Upper lobe of left lung (tissue), 6 donors: ENCODE measurements at regions not wholly inside any gene's neighbourhood (a gene's known extent, or its start where the extent isn't known, plus 50 kb on each side); places are given as distances from the start of the nearest gene placed in this dataset.
A peak's percentile ranks its signal among the peaks of the same experiment; 100 is the strongest.

ENCODE experiments used
- ATAC-seq, 2 donors: fragments of 200-7000 bp; cut with Tn5 transposase; one replicate each; pipeline ENCODE4 v1.9.1; 2022; ENCODE audit warnings: mild to moderate bottlenecking in 2 of 2, moderate library complexity in 2 of 2; ENCODE audit not compliant: low FRiP score in 2 of 2
- DNase-seq, 2 donors: peaks; one replicate each; pipeline ENCODE4 v3.0.0-alpha.2; 2019 to 2020
- H3K27ac ChIP-seq, 4 donors: fragments of 200-600 bp; sonication (generic); one replicate each; pipeline ENCODE4 v1.5.1; 2016 to 2019
- H3K27me3 ChIP-seq, 4 donors: fragments of 200-600 bp; sonication (generic); one replicate each; pipeline ENCODE4 v1.5.1; 2017 to 2019
- H3K36me3 ChIP-seq, 4 donors: fragments of 200-600 bp; sonication (generic); one replicate each; pipeline ENCODE4 v1.5.1; 2016 to 2019
- H3K4me1 ChIP-seq, 4 donors: fragments of 200-600 bp; sonication (generic); one replicate each; pipeline ENCODE4 v1.5.1; 2018 to 2019
- H3K4me3 ChIP-seq, 4 donors: fragments of 200-600 bp; sonication (generic); one replicate each; pipeline ENCODE4 v1.5.1; 2017 to 2019; ENCODE audit warnings: mild to moderate bottlenecking in 2 of 4, moderate library complexity in 1 of 4
- H3K9me3 ChIP-seq, 4 donors: fragments of 200-600 bp; sonication (generic); one replicate each; pipeline ENCODE4 v1.5.1; 2018 to 2019
- CTCF ChIP-seq, 6 experiments: fragments of 450-650 bp in 4 of 6; fragments of 200-600 bp in 2 of 6; sonication (generic) in 2 of 6; IDR thresholded peaks; one replicate each; pipeline ENCODE4 v1.5.1; 2016 to 2019; ENCODE audit warnings: antibody characterized with exemption in 6 of 6
- EP300 ChIP-seq, 4 donors: sonication (generic); formaldehyde crosslinking; IDR thresholded peaks; one replicate each; pipeline ENCODE4 v1.5.1; 2017; ENCODE audit warnings: antibody characterized with exemption in 4 of 4, control low read depth in 2 of 4
- POLR2A ChIP-seq, 4 donors: fragments of 450-650 bp; IDR thresholded peaks; one replicate each; pipeline ENCODE4 v1.5.1; 2016 to 2017; ENCODE audit warnings: antibody characterized with exemption in 4 of 4, mild to moderate bottlenecking in 2 of 4
- POLR2AphosphoS5 ChIP-seq, 2 donors: sonication (generic); formaldehyde crosslinking; IDR thresholded peaks; one replicate each; pipeline ENCODE4 v1.5.1; 2017; ENCODE audit warnings: antibody characterized with exemption in 2 of 2
- WGBS, 2 donors: methylation state at CpG; one replicate each; pipeline ENCODE4 v1.1.5; 2017 to 2018; 5-methylcytosine and 5-hydroxymethylcytosine counted together
- donor health status: DM: no; HTN: no; CAD: no; lungs with moderate emphysema.
- donor health status: DM: no; HTN: yes; CAD: no; lungs with severe emphysema.

- no peaks in the 10 kb centered on the region for H3K36me3 ChIP-seq
- H3K4me1 ChIP-seq, result no peaks in the 10 kb centered on the region
- WGBS, 2 donors, result 75 to 81% methylated on average over 2 of the region's 2 CpGs
- ATAC-seq, result no peak
- H3K27ac ChIP-seq, result no peak overlapping the region
- H3K9me3 ChIP-seq, result no peaks in the 10 kb centered on the region
- no peaks in the 10 kb centered on the region for H3K27me3 ChIP-seq
- no peak for DNase-seq
- TF ChIP-seq EP300 (IDR thresholded peaks at IDR 0.05) (no peak), CTCF (IDR thresholded peaks at IDR 0.05) (no peak), POLR2AphosphoS5 (IDR thresholded peaks at IDR 0.05) (no peak), POLR2A (IDR thresholded peaks at IDR 0.05) (no peak)
- H3K4me3 ChIP-seq, result no peak overlapping the region
These were observed 474.8 kb downstream of the METTL4 start for GRCh38 chr18:2096551-2096950.

GRCh38 chr18:2100694-2101213 lies 470.6 kb downstream of the METTL4 start:
- TF ChIP-seq CTCF (IDR thresholded peaks at IDR 0.05), result no peak
- no peak for TF ChIP-seq EP300 (IDR thresholded peaks at IDR 0.05)
- no peak for TF ChIP-seq POLR2AphosphoS5 (IDR thresholded peaks at IDR 0.05)
- TF ChIP-seq POLR2A (IDR thresholded peaks at IDR 0.05), result no peak
- WGBS, 2 donors, result 39 to 50% methylated on average over 1 of the region's 1 CpG
- DNase-seq, result no peak
- no peak overlapping the region for H3K4me3 ChIP-seq
- H3K4me1 ChIP-seq, result no peaks in the 10 kb centered on the region
- H3K27ac ChIP-seq, result no peak overlapping the region
- H3K36me3 ChIP-seq, result no peaks in the 10 kb centered on the region
- H3K9me3 ChIP-seq, result no peaks in the 10 kb centered on the region
- no peaks in the 10 kb centered on the region for H3K27me3 ChIP-seq
- ATAC-seq, result no peak

GRCh38 chr18:2102022-2102421 lies 469.3 kb downstream of the METTL4 start:
- H3K27ac ChIP-seq, result no peak overlapping the region
- DNase-seq, result no peak
- H3K36me3 ChIP-seq, result no peaks in the 10 kb centered on the region
- no peaks in the 10 kb centered on the region for H3K27me3 ChIP-seq
- H3K9me3 ChIP-seq, result no peaks in the 10 kb centered on the region
- TF ChIP-seq CTCF (IDR thresholded peaks at IDR 0.05) (no peak), POLR2AphosphoS5 (IDR thresholded peaks at IDR 0.05) (no peak), POLR2A (IDR thresholded peaks at IDR 0.05) (no peak), EP300 (IDR thresholded peaks at IDR 0.05) (no peak)
- ATAC-seq, result no peak
- no peak overlapping the region for H3K4me3 ChIP-seq
- no peaks in the 10 kb centered on the region for H3K4me1 ChIP-seq

GRCh38 chr18:2103299-2103698 lies 468.0 kb downstream of the METTL4 start:
- TF ChIP-seq EP300 (IDR thresholded peaks at IDR 0.05) (no peak), POLR2AphosphoS5 (IDR thresholded peaks at IDR 0.05) (no peak), CTCF (IDR thresholded peaks at IDR 0.05) (no peak), POLR2A (IDR thresholded peaks at IDR 0.05) (no peak)
- ATAC-seq (no peak), DNase-seq (no peak)
- Histone ChIP-seq H3K9me3 (no peaks in the 10 kb centered on the region), H3K27me3 (no peaks in the 10 kb centered on the region), H3K36me3 (no peaks in the 10 kb centered on the region), H3K27ac (no peak overlapping the region), H3K4me3 (no peak overlapping the region), H3K4me1 (no peaks in the 10 kb centered on the region)
- 86 to 87% methylated on average over 2 of the region's 2 CpGs for WGBS, 2 donors

GRCh38 chr18:2104620-2105462 lies 466.5 kb downstream of the METTL4 start:
- peak; percentile 26 to 51 for DNase-seq
- TF ChIP-seq EP300 (IDR thresholded peaks at IDR 0.05) (no peak), POLR2A (IDR thresholded peaks at IDR 0.05) (no peak), CTCF (IDR thresholded peaks at IDR 0.05) (peak; percentile 21 to 61 (median 58)), POLR2AphosphoS5 (IDR thresholded peaks at IDR 0.05) (no peak)
- 39 to 41% methylated on average over 16 of the region's 16 CpGs for WGBS, 2 donors
- peak; percentile 73 to 84 for ATAC-seq
- Histone ChIP-seq H3K4me3 (no peak overlapping the region), H3K4me1 (no peaks in the 10 kb centered on the region), H3K27ac (no peak overlapping the region), H3K36me3 (no peaks in the 10 kb centered on the region), H3K27me3 (no peaks in the 10 kb centered on the region), H3K9me3 (no peaks in the 10 kb centered on the region)
